Neural crest cell (in vitro differentiated cells): ENCODE measurements at regions not wholly inside any gene's neighbourhood (a gene's known extent, or its start where the extent isn't known, plus 50 kb on each side); places are given as distances from the start of the nearest gene placed in this dataset.
A peak's percentile ranks its signal among the peaks of the same experiment; 100 is the strongest.

Experiments
- DNase-seq: peaks from one replicate; pipeline ENCODE4 v3.0.0; 2021; ENCODE audit warnings: low read depth, mixed read lengths, low spot score
- H3K27ac Mint-ChIP-seq: one replicate; pipeline ENCODE4 v1.8.0; 2021; ENCODE audit warnings: mild to moderate bottlenecking, mixed read lengths; ENCODE audit not compliant: unreplicated experiment
- H3K27me3 Mint-ChIP-seq: 2 replicates; pipeline ENCODE4 v1.8.0; 2021; ENCODE audit warnings: low read depth, mild to moderate bottlenecking, mixed read lengths
- H3K36me3 Mint-ChIP-seq: 2 replicates; pipeline ENCODE4 v1.8.0; 2021; ENCODE audit warnings: low read depth, mild to moderate bottlenecking, mixed read lengths
- H3K4me1 Mint-ChIP-seq: 2 replicates; pipeline ENCODE4 v1.8.0; 2021; ENCODE audit warnings: mixed read lengths
- H3K4me3 Mint-ChIP-seq: one replicate; pipeline ENCODE4 v1.8.0; 2021; ENCODE audit warnings: mild to moderate bottlenecking, mixed read lengths
- H3K9me3 Mint-ChIP-seq: 2 replicates; pipeline ENCODE4 v1.8.0; 2021; ENCODE audit warnings: mixed read lengths
- CTCF ChIP-seq: fragments of 200-600 bp; sonication (generic); conservative IDR thresholded peaks from 2 replicates; pipeline ENCODE4 v1.5.0; 2021; ENCODE audit warnings: antibody characterized with exemption, mild to moderate bottlenecking

DNA sequence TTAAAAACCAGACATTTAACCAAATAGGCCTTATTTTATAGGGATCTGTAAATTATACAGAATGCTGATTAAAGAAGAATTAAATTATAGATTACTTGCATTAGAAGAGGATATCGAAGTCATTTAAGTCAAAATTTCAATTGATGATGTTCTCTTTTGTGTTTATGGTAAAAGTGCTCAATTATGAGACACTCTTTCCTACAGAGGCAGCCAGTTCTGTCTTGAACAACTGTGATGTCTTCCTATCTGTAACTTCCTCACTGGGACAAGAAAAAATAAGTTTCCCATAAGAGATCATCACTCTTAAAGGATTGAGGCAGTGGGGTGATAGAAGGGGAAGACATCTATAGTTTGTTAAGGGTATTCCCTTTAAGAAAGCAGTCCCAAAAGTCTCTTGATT, 613.5 kb downstream of the INSC start:
- Mint-ChIP-seq H3K27me3 (no peaks in the 10 kb centered on the region), H3K27ac (no peak overlapping the region), H3K4me3 (no peak overlapping the region), H3K4me1 (peaks cover 32% of the 10 kb centered on the region), H3K9me3 (peaks cover 4% of the 10 kb centered on the region), H3K36me3 (no peaks in the 10 kb centered on the region)
- DNase-seq, result no peak
- no peak for TF ChIP-seq CTCF

DNA sequence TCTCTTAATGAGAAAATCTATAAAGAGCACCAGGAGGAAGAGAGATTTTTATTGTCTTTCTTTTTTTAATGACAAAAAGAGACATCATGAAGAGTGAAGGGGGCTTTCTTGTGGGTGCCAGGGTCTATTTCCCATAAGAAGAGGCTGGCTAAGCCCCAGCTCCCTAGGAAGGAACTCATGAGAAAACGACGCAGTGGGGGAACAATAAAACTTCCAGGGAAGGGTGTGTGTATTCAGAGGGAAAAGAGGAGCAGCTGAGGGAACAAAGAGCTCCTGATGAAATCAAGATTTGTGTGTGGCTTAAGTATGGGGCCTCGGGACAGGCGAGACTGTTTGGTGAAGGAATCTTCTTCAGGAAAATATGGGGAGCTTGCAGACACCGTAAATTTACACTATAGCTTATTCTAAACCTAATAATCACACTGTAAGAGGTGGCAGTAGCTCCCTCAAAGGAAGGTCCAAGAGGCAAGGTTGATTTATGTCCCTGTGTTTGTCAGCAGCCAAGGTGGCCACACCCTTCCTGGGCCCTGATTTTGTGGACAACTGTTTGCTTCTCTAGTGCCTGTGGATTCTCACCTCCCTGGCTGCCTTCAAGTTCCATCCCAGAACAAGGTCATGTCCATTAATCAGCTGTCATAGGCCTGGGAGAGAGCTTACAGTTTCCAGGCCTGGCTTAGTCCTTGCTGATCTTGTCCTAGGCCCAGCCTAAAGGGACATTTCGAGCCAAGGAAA, 615.7 kb downstream of the INSC start:
- H3K27me3 Mint-ChIP-seq, result no peaks in the 10 kb centered on the region
- no peaks in the 10 kb centered on the region for H3K9me3 Mint-ChIP-seq
- no peak overlapping the region for H3K27ac Mint-ChIP-seq
- peaks cover 17% of the 10 kb centered on the region for H3K4me1 Mint-ChIP-seq
- TF ChIP-seq CTCF, result no peak
- no peaks in the 10 kb centered on the region for H3K36me3 Mint-ChIP-seq
- no peak for DNase-seq
- H3K4me3 Mint-ChIP-seq, result no peak overlapping the region

DNA sequence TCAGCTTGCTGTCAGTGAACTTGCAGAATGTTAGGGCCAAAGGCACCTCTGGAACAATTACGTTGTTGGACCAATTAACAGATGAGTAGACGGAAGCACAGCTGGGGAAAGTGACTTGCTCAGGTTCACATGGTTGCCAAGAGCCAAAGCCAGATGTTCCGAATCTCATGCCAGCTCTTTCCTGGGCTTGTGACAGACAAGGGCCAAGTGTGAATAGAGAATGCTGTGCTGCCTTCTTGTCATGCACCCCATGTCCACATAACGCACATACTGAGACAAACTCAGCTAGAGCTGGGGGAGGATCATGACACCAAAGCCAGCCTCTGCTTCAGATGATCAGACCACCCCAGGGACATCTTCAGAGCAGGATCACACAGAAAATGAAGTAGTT, 616.3 kb downstream of the INSC start:
- no peak overlapping the region for H3K4me3 Mint-ChIP-seq
- H3K4me1 Mint-ChIP-seq, result peaks cover 21% of the 10 kb centered on the region
- TF ChIP-seq CTCF, result no peak
- H3K36me3 Mint-ChIP-seq, result no peaks in the 10 kb centered on the region
- H3K27me3 Mint-ChIP-seq, result no peaks in the 10 kb centered on the region
- H3K9me3 Mint-ChIP-seq, result no peaks in the 10 kb centered on the region
- no peak for DNase-seq
- H3K27ac Mint-ChIP-seq, result peak overlapping the region; percentile 40

DNA sequence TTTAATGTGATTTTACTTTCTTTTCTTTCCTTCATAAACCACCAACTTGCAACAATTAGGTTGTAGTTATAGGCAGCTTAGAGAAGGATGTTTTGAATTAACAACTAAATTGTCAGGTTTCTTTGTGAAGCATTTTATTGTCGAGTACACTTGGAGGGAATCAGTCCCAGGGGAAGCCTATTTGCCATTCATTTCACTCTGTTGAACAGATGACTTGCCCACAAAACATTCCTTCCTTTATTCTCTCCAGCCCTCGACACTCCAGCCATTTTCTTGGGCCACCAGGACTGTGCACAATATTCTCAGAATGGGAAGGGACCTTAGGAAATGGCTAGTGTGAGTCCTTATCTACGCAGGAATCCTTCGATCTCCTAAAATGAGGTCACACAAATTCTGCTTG, 620.6 kb downstream of the SOX6 start:
- Mint-ChIP-seq H3K27ac (no peak overlapping the region), H3K27me3 (no peaks in the 10 kb centered on the region), H3K36me3 (no peaks in the 10 kb centered on the region)

DNA sequence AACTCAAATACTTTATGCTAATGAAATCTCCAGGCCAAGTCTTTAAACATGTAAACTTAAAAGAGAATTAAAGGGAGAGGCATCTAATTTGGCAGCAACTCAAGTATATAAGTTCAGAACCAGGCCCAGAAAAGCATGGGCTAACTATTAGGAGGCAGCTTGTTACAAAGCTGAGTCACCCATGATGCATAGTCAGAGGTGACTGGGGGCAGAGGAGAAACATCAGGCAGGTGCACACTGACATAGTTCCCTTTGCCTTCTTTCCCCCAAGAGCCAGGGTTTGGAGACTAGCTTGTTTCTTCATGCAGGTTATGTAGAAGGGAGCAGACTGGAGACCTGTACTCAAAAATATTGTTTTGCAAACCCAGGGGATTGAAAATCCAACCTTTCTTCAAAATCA, 619.0 kb downstream of the SOX6 start:
- no peak for TF ChIP-seq CTCF
- no peak for DNase-seq
- Mint-ChIP-seq H3K36me3 (no peaks in the 10 kb centered on the region), H3K27ac (no peak overlapping the region), H3K4me3 (no peak overlapping the region), H3K9me3 (no peaks in the 10 kb centered on the region), H3K4me1 (peaks cover 23% of the 10 kb centered on the region), H3K27me3 (no peaks in the 10 kb centered on the region)

More for the DNA sequence above, 620.6 kb downstream of the SOX6 start:
- DNase-seq, result no peak
- TF ChIP-seq CTCF, result no peak
- no peaks in the 10 kb centered on the region for H3K9me3 Mint-ChIP-seq
- no peak overlapping the region for H3K4me3 Mint-ChIP-seq
- peaks cover 15% of the 10 kb centered on the region for H3K4me1 Mint-ChIP-seq
